Astrocyte (in vitro differentiated cells and primary cell): ENCODE measurements at regions not wholly inside any gene's neighbourhood (a gene's known extent, or its start where the extent isn't known, plus 50 kb on each side); places are given as distances from the start of the nearest gene placed in this dataset.

Experiments
- CTCF ChIP-seq: IDR thresholded peaks from 2 replicates; pipeline ENCODE4 v1.5.1; 2011; ENCODE audit warnings: low read depth, mild to moderate bottlenecking, inconsistent platforms, low read length, moderate library complexity; ENCODE audit not compliant: insufficient read depth
- EZH2 ChIP-seq: IDR thresholded peaks from 2 replicates; pipeline ENCODE4 v1.6.1; 2012; ENCODE audit warnings: mild to moderate bottlenecking, low read length, inconsistent platforms; ENCODE audit not compliant: insufficient read depth

DNA sequence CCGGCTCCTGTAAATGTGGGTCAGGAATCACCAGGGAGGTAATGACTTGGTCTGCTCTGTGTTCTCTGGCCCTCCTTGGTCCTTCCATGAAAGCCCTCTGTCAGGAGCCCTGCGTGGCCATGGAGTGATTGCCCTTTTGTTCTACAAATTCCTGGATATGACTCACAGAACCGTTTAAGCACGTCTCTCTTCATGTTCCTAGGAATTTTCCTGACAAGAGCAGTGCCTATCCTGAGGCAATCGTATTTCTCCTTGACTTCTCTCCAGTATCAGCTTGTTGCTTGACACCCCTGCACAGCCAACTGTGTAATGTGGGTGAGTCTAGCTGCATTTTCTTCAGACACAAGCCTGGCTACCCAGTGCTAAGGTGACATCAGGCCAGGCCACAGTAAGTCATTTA lies 274.3 kb upstream of the ZNF462 start:
- no peak for TF ChIP-seq EZH2
- TF ChIP-seq CTCF = no peak
